GM19397 (cell line): ENCODE measurements at regions not wholly inside any gene's neighbourhood (a gene's known extent, or its start where the extent isn't known, plus 50 kb on each side); places are given as distances from the start of the nearest gene placed in this dataset.
"Not testable (repeated sequence)": the region's sequence is repeated elsewhere in the genome, so short reads cannot be mapped to it uniquely, and the experiment has no call there.

ENCODE experiments used
- ATAC-seq: cut with Tn5 transposase; IDR thresholded peaks from one replicate; pipeline ENCODE4 v1.9.1; 2021; ENCODE audit warnings: mild to moderate bottlenecking, moderate library complexity; ENCODE audit not compliant: unreplicated experiment

DNA sequence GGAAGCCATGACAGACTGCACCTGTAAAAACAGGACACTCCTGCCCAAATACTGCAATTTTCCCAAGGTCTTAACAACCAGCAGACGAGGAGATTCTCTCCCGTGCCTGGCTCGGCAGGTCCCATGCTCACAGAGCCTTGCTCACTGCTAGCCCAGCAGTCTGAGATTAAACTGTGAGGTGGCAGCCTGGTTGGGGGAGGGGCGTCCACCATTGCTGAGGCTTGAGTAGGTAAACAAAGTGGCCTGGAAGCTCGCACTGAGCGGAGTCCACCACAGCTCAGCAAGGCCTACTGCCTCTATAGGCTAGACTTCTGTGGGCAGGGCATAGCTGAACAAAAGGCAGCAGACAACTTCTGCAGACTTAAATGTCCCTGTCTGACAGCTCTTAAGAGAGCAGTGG is 80.3 kb downstream of the ANXA5 start:
- ATAC-seq = not testable (repeated sequence)

GRCh38 chr4:121614101-121614500 is 82.7 kb downstream of the ANXA5 start:
- ATAC-seq = no peak

- no peak for ATAC-seq
Observed at GRCh38 chr4:121599049-121599448, 97.7 kb downstream of the ANXA5 start.

GRCh38 chr4:121597346-121597934 is 99.3 kb downstream of the ANXA5 start:
- no peak for ATAC-seq

DNA sequence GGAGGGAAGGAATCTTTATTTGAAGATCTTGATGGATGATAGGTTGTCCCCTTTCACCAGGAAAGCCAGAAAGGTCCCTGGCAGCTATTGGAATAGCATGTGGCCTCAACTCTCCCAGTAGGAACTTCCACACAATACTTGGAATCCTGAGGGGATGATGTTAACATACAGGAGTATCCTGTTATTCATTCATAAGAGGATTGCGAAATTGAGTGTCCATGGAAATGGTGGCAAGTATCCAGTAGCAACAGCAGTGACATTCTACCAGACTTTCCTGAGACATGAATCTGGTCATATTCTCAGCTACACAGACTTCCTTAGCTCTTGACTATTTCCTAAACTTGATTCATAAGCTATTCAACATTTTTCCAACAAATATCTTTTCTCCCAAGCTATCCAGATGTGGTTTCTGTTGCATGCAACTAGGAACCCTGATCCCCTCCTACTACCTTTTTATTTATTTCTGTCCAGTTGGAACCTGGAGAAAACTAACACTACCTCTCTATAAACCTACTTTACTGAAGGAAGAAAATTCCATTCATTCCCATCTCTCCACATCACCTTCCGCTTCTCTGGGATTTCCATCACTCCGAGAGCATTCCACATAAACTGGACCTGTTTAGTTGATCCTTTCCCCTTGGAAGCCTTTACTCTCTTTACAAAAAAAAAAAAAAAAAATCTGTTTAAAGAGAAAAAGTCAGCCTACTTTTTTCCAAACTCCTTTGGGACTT is 101.8 kb downstream of the ANXA5 start:
- no peak for ATAC-seq

DNA sequence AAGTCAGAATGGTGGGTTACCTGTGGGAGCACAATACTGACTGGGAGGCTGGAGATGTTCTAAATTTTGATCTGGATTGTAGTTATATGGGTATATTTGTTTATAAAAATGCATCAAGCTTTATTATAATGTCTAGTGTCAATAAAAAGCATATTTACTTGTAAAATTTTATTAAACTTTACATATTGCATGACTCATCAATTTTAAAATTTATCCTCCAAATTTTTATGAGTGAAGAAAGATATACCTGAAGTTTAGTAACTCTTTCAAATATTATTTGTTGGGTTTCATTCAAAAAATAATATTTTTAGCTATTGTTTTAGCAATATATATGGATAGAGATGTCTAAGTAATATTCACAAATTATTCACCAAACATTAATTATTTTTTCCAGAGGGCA is 103.0 kb downstream of the ANXA5 start:
- no peak for ATAC-seq

DNA sequence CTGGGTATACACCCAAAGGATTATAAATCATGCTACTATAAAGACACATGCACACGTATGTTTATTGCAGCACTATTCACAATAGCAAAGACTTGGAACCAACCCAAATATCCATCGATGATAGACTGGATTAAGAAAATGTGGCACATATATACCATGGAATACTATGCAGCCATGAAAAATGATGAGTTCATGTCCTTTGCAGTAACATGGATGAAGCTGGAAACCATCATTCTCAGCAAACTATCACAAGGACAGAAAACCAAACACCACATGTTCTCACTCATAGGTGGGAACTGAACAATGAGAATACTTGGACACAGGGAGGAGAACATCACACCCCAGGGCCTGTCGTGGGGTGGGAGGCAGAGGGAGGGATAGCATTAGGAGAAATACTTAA is 104.5 kb downstream of the ANXA5 start:
- not testable (repeated sequence) for ATAC-seq

DNA sequence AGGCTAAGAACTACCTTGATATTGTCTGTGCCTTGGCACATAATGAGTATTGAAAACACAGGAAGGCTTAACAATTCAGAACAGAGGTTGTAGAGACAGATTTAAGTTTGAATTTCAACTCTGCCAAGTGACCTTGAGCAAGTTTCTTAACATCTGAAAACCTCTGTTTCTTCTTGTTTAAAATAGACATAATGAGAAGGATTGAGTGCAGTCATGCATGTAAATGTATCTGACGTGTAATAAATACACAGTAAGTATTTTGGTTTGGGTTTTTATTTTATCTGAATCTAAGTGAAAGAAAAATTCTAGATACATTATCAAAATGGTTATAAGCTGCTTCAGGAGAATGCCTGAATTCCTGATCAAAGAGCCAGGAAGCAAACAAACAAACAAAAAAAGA is 111.9 kb downstream of the ANXA5 start:
- no peak for ATAC-seq

DNA sequence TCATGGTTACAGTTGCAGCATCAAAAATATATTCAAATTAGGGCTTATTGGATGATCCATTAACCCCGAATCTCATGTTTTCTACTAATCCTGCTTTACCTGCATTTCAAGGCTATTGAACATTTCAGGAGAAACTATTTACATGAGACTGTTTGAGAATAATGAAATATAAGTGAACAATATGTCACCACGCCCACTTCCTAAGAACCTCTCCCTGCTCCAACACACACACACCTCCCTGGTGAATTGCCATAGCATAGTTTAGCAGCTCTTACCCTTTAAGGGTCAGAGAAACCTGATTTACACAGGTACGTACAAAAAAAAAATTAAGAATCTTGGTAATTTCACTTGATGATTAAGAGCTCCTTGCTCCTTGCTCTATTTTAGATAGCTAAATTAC is 113.4 kb downstream of the ANXA5 start:
- ATAC-seq = no peak

- no peak for ATAC-seq
Observed at GRCh38 chr4:121582296-121582695, 114.5 kb downstream of the ANXA5 start.

GRCh38 chr4:121575392-121575791 is 121.4 kb downstream of the ANXA5 start:
- ATAC-seq = not testable (repeated sequence)

- ATAC-seq = no peak
Observed at GRCh38 chr4:121574618-121575017, 122.2 kb downstream of the ANXA5 start.

DNA sequence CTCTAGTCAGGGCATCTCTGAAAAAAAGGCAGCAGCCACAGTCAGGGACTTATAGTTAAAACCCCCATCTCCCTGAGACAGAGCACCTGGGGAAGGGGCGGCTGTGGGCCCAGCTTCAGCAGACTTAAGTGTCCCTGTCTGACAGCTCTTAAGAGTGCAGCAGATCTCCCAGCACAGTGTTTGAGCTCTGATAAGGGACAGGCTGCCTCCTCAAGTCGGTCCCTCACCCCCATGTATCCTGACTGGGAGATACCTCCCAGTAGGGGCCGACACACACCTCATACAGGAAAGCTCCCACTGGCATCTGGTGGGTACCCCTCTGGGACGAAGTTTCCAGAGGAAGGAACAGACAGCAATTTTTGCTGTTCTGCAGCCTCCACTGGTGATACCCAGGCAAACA is 129.0 kb downstream of the ANXA5 start:
- ATAC-seq = no peak

GRCh38 chr4:121564840-121565375 is 131.9 kb downstream of the ANXA5 start:
- no peak for ATAC-seq

DNA sequence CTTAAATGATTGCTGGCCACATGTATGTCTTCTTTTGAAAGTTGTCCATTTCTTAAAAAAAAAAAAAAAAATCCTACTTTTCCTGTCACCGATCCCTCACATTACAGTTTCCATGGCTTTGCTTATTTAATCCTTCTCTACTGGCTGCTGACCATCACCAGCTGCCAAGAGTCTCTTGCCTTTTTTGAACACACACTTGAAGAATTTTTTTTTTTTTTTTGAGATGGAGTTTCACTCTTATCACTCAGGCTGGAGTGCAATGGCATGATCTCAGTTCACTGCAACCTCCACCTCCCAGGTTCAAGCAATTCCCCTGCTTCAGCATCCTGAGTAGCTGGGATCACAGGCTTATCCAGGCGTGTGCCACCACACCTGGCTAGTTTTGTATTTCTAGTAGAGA is 134.0 kb downstream of the ANXA5 start:
- no peak for ATAC-seq

GRCh38 chr4:121555315-121556107 is 141.3 kb downstream of the ANXA5 start:
- no peak for ATAC-seq

DNA sequence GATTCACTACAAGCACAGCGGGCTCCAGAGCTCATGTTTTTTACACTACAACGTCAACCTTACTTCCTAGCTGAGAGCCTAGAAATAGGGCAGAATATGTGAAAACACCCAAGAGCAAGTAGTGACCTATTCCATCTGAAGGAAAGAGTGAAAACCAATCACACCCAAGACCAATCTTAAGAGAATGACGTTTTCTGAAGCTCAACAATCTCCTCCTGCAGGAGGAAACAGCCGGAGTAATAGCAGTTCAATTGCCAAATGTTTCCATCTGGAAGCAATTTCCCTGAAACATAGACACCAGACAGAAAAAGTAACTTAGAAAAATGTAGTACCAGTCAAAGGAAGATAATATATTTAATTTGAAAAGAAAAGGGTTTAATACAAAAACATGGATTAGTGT is 142.4 kb downstream of the ANXA5 start:
- no peak for ATAC-seq

GRCh38 chr4:121551881-121552280 is 144.9 kb downstream of the ANXA5 start:
- ATAC-seq = no peak

- no peak for ATAC-seq
Observed at GRCh38 chr4:121551271-121551670, 145.5 kb downstream of the ANXA5 start.

DNA sequence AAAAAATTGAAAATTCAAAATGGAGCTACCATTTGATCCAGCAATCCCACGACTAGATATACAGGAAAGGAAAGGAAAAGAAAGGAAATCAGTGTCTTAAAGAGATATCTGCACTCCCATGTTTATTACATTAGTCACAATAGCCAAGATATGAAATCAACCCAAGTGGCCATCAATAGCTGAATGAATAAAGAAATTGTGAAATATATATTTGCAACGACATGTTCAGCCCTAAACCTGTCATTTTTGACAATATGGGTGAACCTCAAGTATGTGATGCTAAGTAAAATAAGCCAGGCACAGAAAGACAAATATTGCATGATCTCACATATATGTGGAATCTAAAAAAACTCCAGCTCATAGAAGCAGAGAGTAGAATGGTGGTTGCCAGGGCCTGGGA is 155.1 kb downstream of the ANXA5 start:
- no peak for ATAC-seq

GRCh38 chr4:121535351-121535750 is 154.5 kb upstream of the QRFPR start:
- ATAC-seq = no peak

DNA sequence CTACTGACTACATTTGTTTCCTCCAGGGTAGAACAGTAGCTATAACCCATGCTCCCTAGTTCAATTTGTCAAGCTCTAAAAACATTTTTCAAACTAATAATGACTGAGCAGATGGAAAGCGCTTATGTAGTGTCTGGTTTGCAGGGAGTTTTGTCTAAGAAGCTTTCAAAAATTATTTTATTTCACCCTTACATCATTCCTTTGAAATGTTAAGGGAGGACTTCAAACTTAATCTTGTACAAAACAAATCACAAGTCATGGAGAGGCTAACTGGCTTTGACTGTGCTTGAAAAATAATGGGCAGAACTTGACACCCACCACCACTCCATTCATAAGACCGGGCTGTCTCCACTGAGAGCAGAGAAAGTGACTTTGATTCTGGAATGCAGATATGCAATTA is 153.4 kb upstream of the QRFPR start:
- no peak for ATAC-seq
